ENCODE measurements at regions not wholly inside any gene's neighbourhood (a gene's known extent, or its start where the extent isn't known, plus 50 kb on each side); places are given as distances from the start of the nearest gene placed in this dataset.

DNA sequence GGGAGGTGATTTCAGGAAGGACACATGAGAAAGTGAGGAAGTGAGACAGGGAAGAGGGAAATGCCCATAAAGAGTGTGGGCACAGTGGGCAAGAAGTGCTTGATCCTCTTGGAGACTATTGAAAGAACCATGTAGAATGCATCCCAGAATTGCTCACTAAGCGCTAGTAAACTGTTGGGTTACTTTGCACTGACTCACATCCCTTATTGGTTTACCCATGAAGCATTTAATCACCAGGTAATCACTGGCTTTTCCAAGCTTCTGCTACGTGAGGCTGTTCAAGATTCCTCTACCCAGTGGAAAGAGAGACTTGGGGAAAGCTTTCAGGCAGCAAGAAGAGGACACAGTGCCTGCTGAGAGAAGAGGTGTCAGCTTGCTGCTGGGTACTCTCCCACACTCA, 410.0 kb upstream of the JAG1 start:
- Histone ChIP-seq H3K9ac (ENCODE audit: low read length) (no peak overlapping the region), H3K4me2 (ENCODE audit: low read length) (no peak overlapping the region), H3K9me3 (ENCODE audit: low read length) (no peaks in the 10 kb centered on the region), H3K27me3 (ENCODE audit: insufficient read depth, low read depth, low read length) (no peaks in the 10 kb centered on the region), H3K9me2 (ENCODE audit: insufficient read depth, low read length) (no peaks in the 10 kb centered on the region), H3F3A (ENCODE audit: insufficient read depth, low read length, poor library complexity, severe bottlenecking) (no peaks in the 10 kb centered on the region), H2AFZ (ENCODE audit: low read depth, low read length) (no peak overlapping the region), H3K79me2 (replicated peaks; ENCODE audit: insufficient read depth, low read length) (no peaks in the 10 kb centered on the region), H3K4me3 (ENCODE audit: low read length) (no peak overlapping the region), H4K20me1 (ENCODE audit: insufficient read depth) (no peaks in the 10 kb centered on the region), H3K27ac (ENCODE audit: low read length) (no peak overlapping the region), H3K36me3 (ENCODE audit: insufficient read depth, low read length) (no peaks in the 10 kb centered on the region)
- TF ChIP-seq MXI1 (conservative IDR thresholded peaks at IDR 0.05; ENCODE audit: poor library complexity, severe bottlenecking) (no peak), POLR2AphosphoS5 (IDR thresholded peaks at IDR 0.05) (no peak), RAD21 (conservative IDR thresholded peaks at IDR 0.05) (no peak)
- TF ChIP-seq, protein P1, sequence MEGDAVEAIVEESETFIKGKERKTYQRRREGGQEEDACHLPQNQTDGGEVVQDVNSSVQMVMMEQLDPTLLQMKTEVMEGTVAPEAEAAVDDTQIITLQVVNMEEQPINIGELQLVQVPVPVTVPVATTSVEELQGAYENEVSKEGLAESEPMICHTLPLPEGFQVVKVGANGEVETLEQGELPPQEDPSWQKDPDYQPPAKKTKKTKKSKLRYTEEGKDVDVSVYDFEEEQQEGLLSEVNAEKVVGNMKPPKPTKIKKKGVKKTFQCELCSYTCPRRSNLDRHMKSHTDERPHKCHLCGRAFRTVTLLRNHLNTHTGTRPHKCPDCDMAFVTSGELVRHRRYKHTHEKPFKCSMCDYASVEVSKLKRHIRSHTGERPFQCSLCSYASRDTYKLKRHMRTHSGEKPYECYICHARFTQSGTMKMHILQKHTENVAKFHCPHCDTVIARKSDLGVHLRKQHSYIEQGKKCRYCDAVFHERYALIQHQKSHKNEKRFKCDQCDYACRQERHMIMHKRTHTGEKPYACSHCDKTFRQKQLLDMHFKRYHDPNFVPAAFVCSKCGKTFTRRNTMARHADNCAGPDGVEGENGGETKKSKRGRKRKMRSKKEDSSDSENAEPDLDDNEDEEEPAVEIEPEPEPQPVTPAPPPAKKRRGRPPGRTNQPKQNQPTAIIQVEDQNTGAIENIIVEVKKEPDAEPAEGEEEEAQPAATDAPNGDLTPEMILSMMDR (IDR thresholded peaks at IDR 0.05; ENCODE audit: poor library complexity, severe bottlenecking) = no peak

GRCh38 chr20:11084508-11084907, 410.7 kb upstream of the JAG1 start:
- no peaks in the 10 kb centered on the region for H4K20me1 ChIP-seq (ENCODE audit: insufficient read depth)
- H3F3A ChIP-seq (ENCODE audit: insufficient read depth, low read length, poor library complexity, severe bottlenecking) = no peaks in the 10 kb centered on the region
- no peaks in the 10 kb centered on the region for H3K9me3 ChIP-seq (ENCODE audit: low read length)
- no peaks in the 10 kb centered on the region for H3K79me2 ChIP-seq (replicated peaks; ENCODE audit: insufficient read depth, low read length)
- H3K4me3 ChIP-seq (ENCODE audit: low read length) = no peak overlapping the region
- H3K9ac ChIP-seq (ENCODE audit: low read length) = no peak overlapping the region
- no peaks in the 10 kb centered on the region for H3K27me3 ChIP-seq (ENCODE audit: insufficient read depth, low read depth, low read length)
- H3K4me2 ChIP-seq (ENCODE audit: low read length) = no peak overlapping the region
- no peaks in the 10 kb centered on the region for H3K36me3 ChIP-seq (ENCODE audit: insufficient read depth, low read length)
- TF ChIP-seq, protein P1 (IDR thresholded peaks at IDR 0.05; ENCODE audit: poor library complexity, severe bottlenecking) = no peak
- TF ChIP-seq TAF1 (IDR thresholded peaks at IDR 0.05; ENCODE audit: low read depth) = no peak
- no peak for TF ChIP-seq EZH2 (IDR thresholded peaks at IDR 0.05; ENCODE audit: borderline replicate concordance, insufficient read depth, low read length, poor library complexity, severe bottlenecking)
- TF ChIP-seq POLR2AphosphoS5 (IDR thresholded peaks at IDR 0.05) = no peak
- no peak for TF ChIP-seq SMC3 (conservative IDR thresholded peaks at IDR 0.05; ENCODE audit: poor library complexity)
- TF ChIP-seq MXI1 (conservative IDR thresholded peaks at IDR 0.05; ENCODE audit: poor library complexity, severe bottlenecking) = no peak
- no peak for TF ChIP-seq RAD21 (conservative IDR thresholded peaks at IDR 0.05)
- TF ChIP-seq, protein P2, sequence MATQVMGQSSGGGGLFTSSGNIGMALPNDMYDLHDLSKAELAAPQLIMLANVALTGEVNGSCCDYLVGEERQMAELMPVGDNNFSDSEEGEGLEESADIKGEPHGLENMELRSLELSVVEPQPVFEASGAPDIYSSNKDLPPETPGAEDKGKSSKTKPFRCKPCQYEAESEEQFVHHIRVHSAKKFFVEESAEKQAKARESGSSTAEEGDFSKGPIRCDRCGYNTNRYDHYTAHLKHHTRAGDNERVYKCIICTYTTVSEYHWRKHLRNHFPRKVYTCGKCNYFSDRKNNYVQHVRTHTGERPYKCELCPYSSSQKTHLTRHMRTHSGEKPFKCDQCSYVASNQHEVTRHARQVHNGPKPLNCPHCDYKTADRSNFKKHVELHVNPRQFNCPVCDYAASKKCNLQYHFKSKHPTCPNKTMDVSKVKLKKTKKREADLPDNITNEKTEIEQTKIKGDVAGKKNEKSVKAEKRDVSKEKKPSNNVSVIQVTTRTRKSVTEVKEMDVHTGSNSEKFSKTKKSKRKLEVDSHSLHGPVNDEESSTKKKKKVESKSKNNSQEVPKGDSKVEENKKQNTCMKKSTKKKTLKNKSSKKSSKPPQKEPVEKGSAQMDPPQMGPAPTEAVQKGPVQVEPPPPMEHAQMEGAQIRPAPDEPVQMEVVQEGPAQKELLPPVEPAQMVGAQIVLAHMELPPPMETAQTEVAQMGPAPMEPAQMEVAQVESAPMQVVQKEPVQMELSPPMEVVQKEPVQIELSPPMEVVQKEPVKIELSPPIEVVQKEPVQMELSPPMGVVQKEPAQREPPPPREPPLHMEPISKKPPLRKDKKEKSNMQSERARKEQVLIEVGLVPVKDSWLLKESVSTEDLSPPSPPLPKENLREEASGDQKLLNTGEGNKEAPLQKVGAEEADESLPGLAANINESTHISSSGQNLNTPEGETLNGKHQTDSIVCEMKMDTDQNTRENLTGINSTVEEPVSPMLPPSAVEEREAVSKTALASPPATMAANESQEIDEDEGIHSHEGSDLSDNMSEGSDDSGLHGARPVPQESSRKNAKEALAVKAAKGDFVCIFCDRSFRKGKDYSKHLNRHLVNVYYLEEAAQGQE (IDR thresholded peaks at IDR 0.05; ENCODE audit: borderline replicate concordance) = no peak
- H3K9me2 ChIP-seq (ENCODE audit: insufficient read depth, low read length) = no peaks in the 10 kb centered on the region
- no peak overlapping the region for H3K27ac ChIP-seq (ENCODE audit: low read length)
- H2AFZ ChIP-seq (ENCODE audit: low read depth, low read length) = no peak overlapping the region

Data from neural cell (in vitro differentiated cells).